GM18511 (cell line): ENCODE measurements at regions not wholly inside any gene's neighbourhood (a gene's known extent, or its start where the extent isn't known, plus 50 kb on each side); places are given as distances from the start of the nearest gene placed in this dataset.
A peak's percentile ranks its signal among the peaks of the same experiment; 100 is the strongest.

Source experiments
- ATAC-seq: cut with Tn5 transposase; IDR thresholded peaks from one replicate; pipeline ENCODE4 v1.9.1; 2021; ENCODE audit warnings: mild to moderate bottlenecking, moderate library complexity; ENCODE audit not compliant: unreplicated experiment

GRCh38 chr3:156620901-156621300 lies 53.5 kb upstream of the TIPARP start:
- no peak for ATAC-seq

- no peak for ATAC-seq
These were observed 54.1 kb upstream of the TIPARP start for GRCh38 chr3:156620260-156620659.

- no peak for ATAC-seq
These were observed 55.0 kb upstream of the TIPARP start for GRCh38 chr3:156619376-156619775.

GRCh38 chr3:156617781-156618180 lies 56.6 kb upstream of the TIPARP start:
- no peak for ATAC-seq

GRCh38 chr3:156617145-156617544 lies 57.2 kb upstream of the TIPARP start:
- ATAC-seq, result no peak

GRCh38 chr3:156615592-156616173 lies 58.7 kb upstream of the TIPARP start:
- ATAC-seq, result no peak

GRCh38 chr3:156614642-156615511 lies 59.5 kb upstream of the TIPARP start:
- peak; percentile 66 for ATAC-seq

GRCh38 chr3:156612903-156613302 lies 58.0 kb upstream of the SSR3 start:
- no peak for ATAC-seq

- ATAC-seq, result no peak
These were observed 57.1 kb upstream of the SSR3 start for GRCh38 chr3:156611870-156612494.

- no peak for ATAC-seq
These were observed 55.2 kb upstream of the SSR3 start for GRCh38 chr3:156610154-156610553.

GRCh38 chr3:156609546-156609945 lies 54.6 kb upstream of the SSR3 start:
- ATAC-seq, result no peak

GRCh38 chr3:156608601-156609514 lies 53.9 kb upstream of the SSR3 start:
- ATAC-seq, result no peak

- peak; percentile 65 for ATAC-seq
These were observed 51.8 kb upstream of the SSR3 start for GRCh38 chr3:156606729-156607128.

GRCh38 chr3:156605686-156606605 lies 51.0 kb upstream of the SSR3 start:
- ATAC-seq, result peak; percentile 36

- no peak for ATAC-seq
These were observed 49.8 kb upstream of the SSR3 start for GRCh38 chr3:156604642-156605144.
